RKO (cell line): ENCODE measurements at regions not wholly inside any gene's neighbourhood (a gene's known extent, or its start where the extent isn't known, plus 50 kb on each side); places are given as distances from the start of the nearest gene placed in this dataset.
"Not testable (repeated sequence)": the region's sequence is repeated elsewhere in the genome, so short reads cannot be mapped to it uniquely, and the experiment has no call there.

Source experiments
- DNase-seq: peaks from one replicate; pipeline ENCODE4 v3.0.0-alpha.2; 2016; ENCODE audit warnings: low spot score

DNA sequence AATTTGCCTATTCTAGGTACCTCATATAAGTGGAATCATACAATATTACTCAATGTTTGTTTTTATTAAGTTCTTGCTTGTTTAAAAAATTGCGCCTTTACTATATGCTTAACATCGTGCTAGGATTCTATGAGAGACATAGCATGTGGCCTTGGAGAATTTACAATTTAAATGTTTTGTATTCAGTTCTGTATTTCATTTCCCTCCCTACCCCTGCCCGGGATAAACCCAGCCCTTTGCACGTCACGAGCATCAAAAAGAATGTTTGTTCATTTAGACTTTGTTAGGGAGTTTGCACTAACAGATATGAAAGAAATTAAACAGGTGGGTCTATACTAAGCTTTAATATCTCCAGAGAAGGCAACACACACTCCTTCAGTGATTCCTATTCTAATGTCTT is 75.7 kb downstream of the C18orf54 start:
- no peak for DNase-seq

DNA sequence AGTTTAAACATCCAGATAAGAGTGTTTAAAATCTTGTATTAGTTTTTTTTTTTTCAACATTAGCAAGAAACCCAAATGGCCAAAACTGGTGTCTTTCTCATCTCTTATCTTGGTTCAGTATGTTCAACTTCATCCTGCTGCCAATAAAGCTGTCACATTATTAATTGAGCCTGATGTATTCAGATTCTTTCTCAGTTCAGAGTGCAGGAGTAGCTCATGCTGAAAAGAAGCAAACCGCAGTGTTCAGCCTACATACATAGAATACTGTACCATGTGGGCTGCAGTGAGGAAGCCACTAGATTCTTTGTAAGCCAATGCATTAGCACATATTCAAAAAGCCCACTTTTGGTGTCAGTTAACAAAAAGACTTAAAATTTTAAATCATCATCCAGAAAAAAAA is 76.2 kb downstream of the C18orf54 start:
- DNase-seq, result no peak

DNA sequence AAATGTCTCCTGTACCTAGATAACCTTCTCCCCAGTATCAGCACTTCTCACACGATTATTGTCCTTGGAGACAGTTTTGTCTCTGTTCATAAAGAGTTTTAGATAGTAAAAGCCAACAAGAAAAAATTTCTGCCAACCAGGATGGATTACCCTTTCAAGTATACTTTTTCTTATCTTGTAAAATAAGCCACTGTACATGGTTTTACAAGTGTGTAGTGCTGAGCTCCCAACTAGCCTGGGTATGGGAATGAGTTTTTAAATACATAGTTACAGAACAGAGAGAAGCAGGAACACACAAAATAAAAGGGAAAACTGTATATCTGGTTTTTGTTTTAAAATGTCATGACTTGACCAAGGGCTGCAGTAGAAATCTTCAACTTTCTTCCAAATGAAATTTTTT is 76.7 kb downstream of the C18orf54 start:
- no peak for DNase-seq

DNA sequence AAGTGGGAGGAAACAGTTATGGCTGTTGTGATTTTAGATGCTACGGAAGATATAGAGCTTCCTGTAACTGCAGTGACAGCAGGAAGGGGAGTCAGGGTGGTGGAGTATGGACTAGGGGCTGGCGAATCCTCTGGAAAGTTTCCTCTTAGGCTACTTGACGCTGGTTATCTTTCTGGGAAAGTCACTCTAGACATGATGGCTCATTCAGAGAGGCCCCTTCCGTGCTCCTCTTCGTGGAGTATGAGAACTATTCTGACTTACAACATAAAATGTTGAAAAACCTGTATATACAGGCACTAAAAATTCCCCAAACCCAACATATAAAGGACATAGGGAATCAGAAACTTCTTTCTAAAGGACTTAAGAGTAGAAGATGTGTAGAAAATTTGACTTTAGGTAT is 78.8 kb downstream of the C18orf54 start:
- no peak for DNase-seq

DNA sequence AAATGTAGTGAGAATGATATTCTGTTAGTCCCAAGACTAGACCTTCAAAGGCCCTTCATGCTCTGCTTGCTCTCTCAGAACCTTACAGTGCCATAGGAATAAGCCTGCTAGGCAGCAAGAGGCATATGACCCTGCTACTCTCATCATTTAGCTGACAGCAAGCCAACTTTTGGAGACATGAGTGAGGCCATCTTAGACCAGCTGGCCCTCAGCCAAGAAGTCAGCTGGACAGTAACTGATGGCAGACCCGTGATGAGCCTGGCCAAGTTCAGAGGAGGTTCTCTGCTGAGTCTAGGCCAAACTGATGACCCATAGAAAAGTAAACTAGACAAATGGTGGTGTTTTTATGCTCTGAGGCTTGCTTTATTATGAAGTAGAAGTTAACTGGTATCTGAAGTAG is 82.6 kb downstream of the C18orf54 start:
- no peak for DNase-seq

DNA sequence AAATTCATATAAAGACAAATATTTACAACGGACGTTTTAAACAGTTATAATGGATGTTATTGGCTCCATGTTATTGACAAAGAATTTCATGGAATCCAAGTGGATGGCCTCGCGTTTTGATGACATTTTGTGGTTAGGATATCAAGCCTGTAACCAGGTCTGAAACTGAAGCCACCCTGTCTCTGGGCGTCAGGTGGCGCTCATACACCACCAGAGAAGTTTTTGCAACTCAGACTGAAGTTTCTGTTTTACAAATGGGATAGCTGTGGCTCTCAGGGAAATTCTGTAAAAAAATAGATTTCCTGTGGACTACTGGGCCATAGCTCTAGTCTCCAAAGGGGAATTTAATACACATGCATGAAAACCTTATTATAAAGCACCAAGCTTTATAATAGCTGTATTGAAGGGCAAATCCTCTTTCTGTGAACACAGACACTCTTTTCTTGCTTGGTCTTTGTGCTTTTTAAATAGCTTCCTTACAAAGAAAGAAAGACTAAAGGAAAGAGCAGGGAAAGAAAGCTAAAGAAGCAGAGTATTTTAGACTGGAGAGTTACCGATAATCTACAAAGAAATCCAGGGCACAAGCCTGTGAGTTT is 86.7 kb downstream of the C18orf54 start:
- peak; percentile 64 for DNase-seq

DNA sequence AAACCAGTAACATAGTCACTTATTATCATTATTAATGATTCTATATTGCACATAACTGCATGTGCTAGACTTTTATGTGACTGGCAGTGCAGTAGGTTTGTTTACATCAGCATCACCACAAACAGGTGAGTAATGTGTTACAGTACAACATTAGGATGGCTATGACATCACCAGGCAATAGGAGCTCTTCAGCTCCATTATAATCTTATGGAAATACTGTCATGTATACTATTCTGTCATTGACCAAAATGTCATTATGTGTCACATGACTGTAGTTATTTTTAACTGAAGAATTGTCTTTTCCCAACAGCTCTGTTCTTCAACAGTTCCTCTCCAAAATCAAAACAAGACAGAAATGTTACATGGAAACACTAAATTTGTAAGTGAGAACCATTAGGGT is 96.3 kb downstream of the C18orf54 start:
- DNase-seq, result peak; percentile 31

DNA sequence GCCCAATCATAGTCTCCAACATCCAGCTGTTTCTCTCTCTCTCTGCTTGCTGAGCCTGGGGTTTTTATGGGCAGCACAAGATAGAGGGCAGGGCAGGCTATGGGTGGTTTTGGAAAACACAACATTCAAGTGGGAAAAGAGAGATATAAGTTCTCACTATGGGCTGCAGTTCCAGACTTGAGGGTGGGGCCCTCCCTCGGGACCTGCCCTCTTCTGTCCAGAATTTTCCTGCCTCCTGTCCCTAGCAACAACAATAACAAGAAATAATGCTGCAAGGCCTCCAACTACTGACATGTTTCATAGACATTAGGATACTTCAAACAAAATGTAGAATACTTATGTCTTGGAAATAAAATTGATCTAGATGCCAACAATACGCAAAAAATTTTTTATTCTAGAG is 107.8 kb downstream of the C18orf54 start:
- DNase-seq, result no peak

DNA sequence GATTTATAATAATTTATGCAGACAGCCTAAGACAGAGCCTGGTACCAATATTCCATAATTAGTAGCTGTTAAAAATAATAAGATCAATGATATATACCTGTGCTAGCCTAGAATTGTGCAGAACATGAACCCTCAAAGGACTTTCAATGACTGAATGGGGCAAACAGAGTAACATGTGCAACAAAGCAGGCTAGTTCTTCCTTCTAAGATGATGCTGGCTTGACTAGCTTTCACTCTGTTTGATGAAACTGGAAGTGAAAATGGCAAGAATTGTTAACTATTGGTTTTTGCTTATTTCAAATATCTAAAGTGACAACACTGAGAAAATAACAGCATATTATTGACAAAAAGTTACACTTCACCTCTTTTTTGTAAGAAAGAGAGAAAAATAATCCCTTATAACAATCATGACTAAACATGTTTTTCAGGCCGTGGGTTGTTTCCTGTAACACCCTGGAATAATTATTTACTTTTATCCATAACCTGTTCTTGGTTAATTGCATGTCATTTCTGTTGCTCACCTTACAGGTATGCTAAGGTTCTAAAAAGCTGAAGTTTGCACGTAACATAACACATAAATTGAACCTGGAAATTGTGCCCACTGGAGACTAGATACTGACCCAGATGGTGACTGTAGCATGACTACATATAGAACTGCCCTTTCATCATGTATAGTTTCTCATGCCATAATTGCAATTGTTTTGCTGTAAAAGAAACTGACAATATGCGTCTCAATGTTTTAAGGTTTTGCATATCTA is 108.7 kb downstream of the C18orf54 start:
- DNase-seq, result no peak

DNA sequence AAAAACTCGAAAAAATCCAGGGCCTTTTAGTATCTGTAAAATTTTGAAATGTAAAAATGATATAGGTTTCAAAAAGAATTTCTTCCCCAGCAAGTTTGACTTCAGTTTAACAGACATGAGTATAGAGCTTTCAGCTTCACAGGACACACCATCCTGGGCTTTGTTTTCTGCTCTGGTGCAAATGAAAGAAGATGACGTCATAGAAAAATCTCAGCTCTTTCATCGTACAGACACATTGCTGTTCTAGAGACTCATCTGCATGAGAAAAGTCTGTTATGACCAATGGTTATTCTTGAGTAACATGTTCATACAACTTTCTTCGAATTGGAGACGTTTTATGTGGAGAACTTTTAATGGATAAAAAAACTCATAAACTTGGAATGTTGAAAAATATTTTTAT is 111.7 kb upstream of the DYNAP start:
- DNase-seq, result peak; percentile 7

DNA sequence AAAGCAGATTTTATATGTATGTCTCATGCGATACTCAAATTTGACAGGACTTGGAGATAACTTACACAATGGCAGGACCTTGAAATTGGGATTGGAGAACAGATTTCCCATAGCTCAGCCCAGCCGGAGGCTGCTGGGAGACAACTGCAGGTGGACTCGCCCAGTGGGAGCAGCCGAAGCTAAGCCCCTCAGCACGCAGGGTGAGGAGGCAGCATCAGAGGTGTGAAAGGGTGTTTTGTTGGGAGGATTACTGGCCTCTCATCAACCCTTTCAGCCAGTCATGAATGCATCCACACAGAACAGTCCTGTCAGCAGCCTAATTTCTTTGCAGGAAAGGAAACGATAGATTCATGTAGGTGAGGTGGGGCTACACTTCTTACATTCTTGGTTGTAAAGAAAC is 110.4 kb upstream of the DYNAP start:
- no peak for DNase-seq

DNA sequence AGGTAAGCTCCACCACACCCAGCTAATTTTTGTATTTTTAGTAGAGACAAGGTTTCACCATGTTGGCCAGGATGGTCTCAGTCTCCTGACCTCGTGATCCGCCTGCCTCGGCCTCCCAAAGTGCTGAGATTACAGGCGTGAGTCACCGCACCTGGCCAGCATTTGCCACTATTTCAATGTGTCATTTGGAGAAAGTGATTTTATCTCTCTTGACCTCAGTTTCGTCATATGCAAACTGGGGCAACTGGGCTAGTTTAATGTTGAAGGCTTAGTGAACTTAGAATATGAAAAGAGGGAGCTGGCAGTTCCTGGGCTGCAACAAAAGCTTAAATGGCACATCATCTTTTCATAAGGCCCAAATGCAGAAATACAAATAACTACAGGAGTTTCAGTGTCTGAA is 88.6 kb upstream of the DYNAP start:
- DNase-seq, result not testable (repeated sequence)

DNA sequence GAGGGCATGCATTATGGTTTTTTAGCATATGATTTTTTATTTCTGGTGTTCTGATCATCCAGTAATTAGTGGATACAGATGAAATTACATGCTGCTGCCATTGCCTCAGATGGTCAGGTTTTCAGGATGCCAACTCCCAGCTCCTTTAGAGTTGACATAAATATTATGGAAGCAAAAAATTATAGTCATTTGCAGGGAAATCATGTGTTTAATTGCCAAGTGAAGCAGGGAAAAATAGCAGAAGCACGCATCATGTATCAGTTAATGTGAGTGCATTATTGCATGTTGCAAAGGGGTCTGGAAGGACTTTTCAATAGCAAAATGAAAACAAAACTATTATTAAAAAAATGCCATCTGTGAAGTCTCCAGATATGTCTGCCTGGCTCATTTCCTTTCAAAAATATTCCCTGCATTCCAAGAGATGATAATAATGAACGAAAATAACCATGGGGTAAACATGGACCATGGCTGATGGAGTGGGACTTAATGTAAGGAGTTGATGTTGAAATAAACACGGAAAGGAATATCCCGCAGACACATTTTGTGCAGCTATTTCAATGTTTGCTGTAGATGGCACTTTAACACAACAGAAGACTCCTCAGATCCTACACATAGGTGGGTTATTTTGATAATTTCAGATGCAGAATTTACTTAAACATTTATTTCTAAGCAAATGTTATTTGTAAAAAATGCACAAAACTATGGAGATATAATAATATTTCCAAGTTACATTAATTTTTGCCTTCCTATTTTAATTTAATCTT is 87.7 kb upstream of the DYNAP start:
- DNase-seq, result no peak

DNA sequence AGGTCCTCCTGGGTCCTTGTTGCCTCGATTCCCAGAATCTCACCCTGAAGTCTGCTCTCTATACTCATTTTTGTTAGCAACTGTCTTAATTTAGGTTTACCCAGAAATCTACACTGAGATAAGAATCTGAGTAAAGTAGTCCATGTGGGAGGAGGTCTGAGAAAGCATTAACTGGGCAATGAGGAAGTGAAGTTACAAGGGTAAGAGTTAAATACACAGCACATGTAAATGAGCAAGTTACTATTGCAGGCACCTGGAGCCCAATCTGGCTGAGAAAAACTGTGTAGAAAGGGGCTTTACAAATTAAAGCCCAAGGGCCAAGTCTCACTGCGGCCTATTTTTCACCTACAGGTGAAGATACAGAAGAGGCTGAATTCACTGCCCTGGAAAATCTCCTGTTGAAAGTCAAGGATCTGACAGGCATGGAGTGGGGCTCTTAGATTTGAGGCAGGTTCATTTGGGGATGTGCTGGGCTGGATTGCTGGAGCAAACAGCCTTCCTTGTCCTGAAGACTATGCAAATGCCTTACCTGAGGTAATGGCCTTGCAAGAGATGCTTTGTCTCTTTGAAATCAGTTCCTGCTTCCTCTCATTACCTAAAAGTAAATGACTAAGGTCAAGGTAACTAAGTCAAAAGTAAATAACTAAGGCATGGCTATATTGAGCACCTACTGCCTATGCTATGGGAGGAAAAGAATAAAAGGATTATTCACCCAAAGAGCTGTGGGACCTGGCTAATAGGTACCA is 84.4 kb upstream of the DYNAP start:
- no peak for DNase-seq

DNA sequence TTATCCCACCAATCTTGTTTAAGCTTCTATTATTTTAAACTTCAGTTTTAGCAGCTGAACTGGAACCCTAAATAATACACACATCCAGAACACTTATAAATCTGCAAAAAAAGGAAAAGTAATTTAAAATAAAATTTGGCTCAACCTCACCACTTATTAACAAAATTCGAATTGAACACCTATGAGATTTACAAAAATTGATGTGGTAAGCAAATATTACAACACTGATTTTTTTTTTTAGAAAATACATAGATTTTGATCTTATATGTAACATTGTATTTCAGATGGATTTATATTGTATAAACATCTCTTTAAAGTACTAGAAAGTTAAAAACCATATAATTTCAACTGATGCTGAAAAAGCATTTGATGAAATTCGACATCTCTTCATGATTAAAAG is 81.3 kb upstream of the DYNAP start:
- DNase-seq, result no peak

DNA sequence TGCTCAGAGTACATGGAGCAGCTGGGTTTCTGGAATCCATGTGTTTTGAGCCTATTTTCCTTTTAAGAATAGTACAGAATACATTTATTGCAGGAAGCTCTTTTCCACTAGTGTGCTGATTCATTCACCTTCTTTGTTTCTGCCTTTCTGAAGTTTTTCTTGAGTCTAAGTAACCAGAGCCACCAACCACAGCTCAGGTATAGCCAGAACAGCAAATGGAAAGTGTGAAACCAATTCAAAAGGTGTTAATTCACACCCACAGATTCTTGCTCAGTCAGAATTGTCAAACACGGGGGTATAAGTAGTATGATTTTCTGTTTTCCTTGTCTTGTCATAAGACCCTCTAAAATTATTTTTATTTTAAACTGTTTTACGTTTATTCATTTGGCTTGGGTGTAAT is 75.9 kb upstream of the DYNAP start:
- DNase-seq, result no peak

DNA sequence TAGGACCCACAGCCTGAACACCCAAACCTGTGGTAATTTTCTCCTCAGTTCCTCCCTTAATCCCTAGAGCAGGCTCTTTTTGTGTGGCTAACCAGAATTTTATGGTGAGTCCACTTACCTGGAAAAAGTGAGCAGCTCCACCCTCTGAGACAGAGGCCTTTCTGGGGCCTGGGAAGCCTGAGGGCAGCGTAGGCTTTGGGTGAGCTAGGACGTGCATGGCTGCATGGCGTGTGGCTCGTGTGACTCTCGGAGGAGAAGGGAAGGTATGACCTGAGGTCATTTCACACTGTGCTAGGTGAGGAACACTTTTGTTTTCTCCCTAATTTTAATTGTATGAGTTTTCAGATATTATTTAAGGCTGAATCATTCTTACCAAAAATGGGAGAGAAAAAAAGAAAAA is 73.5 kb upstream of the DYNAP start:
- DNase-seq, result no peak

DNA sequence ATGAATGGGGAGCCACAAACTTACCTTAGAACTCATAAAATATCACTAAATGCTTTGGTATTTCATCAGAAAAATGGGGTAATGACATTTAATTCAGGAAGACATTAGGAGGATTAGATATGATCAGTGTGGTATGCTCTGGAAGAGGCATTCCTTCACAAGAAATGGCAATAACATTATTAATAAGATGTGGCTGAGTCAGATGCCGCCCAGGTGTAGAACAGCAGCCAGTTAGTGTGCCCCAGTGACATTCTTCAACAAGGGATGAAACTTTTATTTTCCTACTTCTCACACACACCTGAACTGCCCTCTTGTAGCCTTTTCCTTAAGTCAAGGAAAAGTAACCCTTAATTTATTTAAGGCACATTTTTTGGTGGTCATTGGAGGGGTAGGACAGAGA is 69.2 kb upstream of the DYNAP start:
- DNase-seq, result no peak

DNA sequence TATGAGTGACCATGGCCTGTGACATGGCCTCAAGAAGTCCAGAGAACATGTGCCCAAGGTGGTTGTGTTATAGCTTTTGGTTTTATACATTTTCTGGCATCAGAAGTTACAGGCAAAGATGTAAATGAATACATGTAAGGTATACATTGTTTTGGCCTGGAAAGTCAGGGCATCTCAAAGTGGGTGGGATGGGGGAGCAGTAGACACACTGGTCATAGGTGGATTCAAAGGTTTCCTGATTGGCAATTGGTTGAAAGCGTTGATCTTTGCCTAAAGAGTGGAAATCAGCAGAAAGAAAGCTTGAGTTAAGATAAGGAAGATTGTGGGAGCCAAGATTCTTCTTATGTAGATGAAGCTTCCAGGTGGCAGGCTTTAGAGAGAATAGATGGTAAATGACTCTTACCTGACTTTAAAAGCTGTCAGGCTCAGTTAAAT is 62.1 kb upstream of the DYNAP start:
- no peak for DNase-seq

DNA sequence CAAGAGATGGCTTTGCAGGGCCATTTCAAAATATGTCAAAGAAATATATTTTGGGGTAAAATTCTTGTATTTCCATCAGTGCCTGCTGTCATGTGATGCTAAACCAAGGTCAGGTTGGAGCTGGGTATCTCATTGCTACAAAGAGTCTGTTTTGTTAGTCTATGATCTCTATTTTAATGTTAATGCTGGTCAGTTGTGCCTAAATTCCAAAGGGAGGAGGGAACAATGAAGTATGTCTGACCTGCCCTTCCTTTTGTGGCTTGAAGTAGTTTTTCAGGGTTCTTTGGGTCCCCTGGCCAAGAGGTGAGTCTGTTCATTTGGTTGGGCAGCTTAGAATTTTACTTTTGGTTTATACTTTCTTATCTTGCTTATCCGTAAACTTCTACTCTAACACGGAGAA is 61.6 kb upstream of the DYNAP start:
- no peak for DNase-seq

DNA sequence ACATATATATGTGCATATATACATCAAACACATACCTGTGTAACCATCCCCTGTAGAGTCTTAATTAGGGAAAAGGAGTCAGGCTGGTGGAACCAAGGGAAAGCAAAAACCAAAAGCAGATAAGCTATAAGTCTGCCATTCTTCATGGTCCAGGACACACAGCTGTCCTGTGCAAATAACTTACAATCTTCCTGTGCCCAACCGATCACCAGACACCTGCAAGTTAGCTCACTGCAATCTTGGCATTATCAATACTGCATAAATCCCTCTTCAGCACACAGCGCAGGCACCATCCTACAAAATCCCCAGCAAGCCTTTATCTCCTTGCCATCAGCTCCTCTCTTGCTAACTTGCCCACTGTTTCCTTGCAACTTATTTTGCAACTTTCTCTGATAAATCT is 60.8 kb upstream of the DYNAP start:
- DNase-seq, result no peak

DNA sequence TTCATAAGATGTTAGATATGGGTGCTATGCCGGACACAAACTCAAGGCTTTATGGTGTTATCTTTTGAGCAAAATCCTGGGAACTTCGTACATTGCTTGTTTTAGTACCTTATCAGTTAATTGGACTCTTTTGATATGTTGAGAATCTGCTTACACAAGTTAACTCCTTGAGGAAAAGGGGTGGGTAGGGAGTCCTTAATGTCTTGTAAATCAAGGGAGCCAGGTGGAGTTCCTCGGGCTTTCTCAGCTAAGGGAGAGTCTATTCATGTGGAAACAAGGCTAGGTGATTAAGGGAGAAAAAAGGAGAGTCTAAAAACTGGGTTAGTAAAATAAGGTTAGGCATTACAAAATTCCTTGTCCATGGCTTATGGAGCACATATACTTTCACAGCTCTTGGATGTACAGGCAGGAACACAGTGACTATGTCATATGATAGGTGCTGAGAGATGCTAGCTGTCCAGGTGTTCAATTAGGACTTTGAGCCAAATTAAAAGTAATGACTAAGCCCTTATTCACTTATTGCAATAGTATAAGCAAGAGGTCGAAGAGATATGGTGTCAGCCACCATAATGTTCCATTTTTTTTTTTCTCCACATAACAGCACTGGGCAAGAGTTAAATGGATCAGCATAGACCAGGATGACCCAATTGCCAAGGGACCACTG is 59.5 kb upstream of the DYNAP start:
- DNase-seq, result no peak
